HepG2 (cell line): ENCODE measurements at regions not wholly inside any gene's neighbourhood (a gene's known extent, or its start where the extent isn't known, plus 50 kb on each side); places are given as distances from the start of the nearest gene placed in this dataset.

ENCODE experiments used
- ATAC-seq: fragments of 200-7000 bp; cut with Tn5 transposase; 3 replicates; pipeline ENCODE4 v1.9.1; 2020; ENCODE audit warnings: mild to moderate bottlenecking, moderate library complexity
- BruUV-seq: library from RNA; stranded (reverse); fragments of 400-500 nt; replicated peaks from 2 replicates; lab custom pipeline; 2021; lab: Mats Ljungman, UMichigan
- CTCF ChIA-PET: fragments of 300-600 bp; formaldehyde crosslinking; extraction: SDS; loops from one replicate; lab custom pipeline; 2021; ENCODE audit warnings: low total read pairs, inconsistent platforms, low intra/inter-chr PET ratio; lab: Yijun Ruan, JAX
- POLR2A ChIA-PET: fragments of 350-600 bp; sonication (Branson Sonifier 250); formaldehyde crosslinking; loops from one replicate; lab custom pipeline; 2020; ENCODE audit warnings: antibody characterized with exemption, inconsistent platforms; lab: Yijun Ruan, JAX
- DNase-seq: peaks from one replicate; pipeline ENCODE4 v3.0.0-alpha.2; 2015; ENCODE audit warnings: low spot score
- FAIRE-seq: peaks from 3 replicates; lab custom pipeline; 2011; peaks lifted over from hg19 to GRCh38; lab: Jason Lieb, UNC
- H2AFZ ChIP-seq: one replicate; pipeline ENCODE4 v1.6.1; 2011; ENCODE audit warnings: low read length, inconsistent platforms
- H3K27ac ChIP-seq: fragments of 300-600 bp; 3 replicates; pipeline ENCODE4 v1.8.0; 2011; ENCODE audit warnings: mixed run types, mild to moderate bottlenecking, mixed read lengths, low read length, inconsistent platforms; ENCODE audit not compliant: insufficient read depth; ENCODE audit errors: extremely low read length
- H3K27me3 ChIP-seq, 2 experiments: fragments of 200-600 bp in 1 of 2; 2 replicates in 1 of 2; 3 replicates in 1 of 2; pipeline versions ENCODE4 v1.6.0 to v1.8.0; 2011; ENCODE audit warnings: low read length in 2 of 2, mild to moderate bottlenecking in 2 of 2, moderate library complexity in 2 of 2, inconsistent platforms in 1 of 2; ENCODE audit not compliant: insufficient read depth in 2 of 2, control insufficient read depth in 1 of 2
- H3K36me3 ChIP-seq, 2 experiments: fragments of 200-600 bp in 1 of 2; replicated peaks in 1 of 2; 2 replicates in 1 of 2; 3 replicates in 1 of 2; pipeline versions ENCODE4 v1.5.1 to v1.8.0; 2011; ENCODE audit warnings: low read length in 2 of 2, inconsistent platforms in 1 of 2; ENCODE audit not compliant: insufficient read depth in 2 of 2, control insufficient read depth in 1 of 2
- H3K4me1 ChIP-seq: 2 replicates; pipeline ENCODE4 v1.5.1; 2012; ENCODE audit warnings: low read length, inconsistent platforms; ENCODE audit not compliant: insufficient read depth
- H3K4me2 ChIP-seq: 2 replicates; pipeline ENCODE4 v1.6.0; 2011; ENCODE audit warnings: low read depth, low read length, inconsistent platforms
- H3K4me3 ChIP-seq, 3 experiments: fragments of 200-600 bp in 1 of 3; sonication (generic), shearing (Covaris generic) in 1 of 3; replicated peaks in 1 of 3; 2 replicates each; pipeline ENCODE4 v1.5.1; 2011 to 2016; ENCODE audit warnings: low read length in 3 of 3, inconsistent platforms in 2 of 3, low read depth in 2 of 3, mild to moderate bottlenecking in 2 of 3, control low read depth in 1 of 3, mixed read lengths in 1 of 3; ENCODE audit not compliant: insufficient read depth in 1 of 3
- H3K79me2 ChIP-seq: one replicate; pipeline ENCODE4 v1.6.1; 2011; ENCODE audit warnings: low read length, inconsistent platforms; ENCODE audit not compliant: insufficient read depth
- H3K9ac ChIP-seq: 2 replicates; pipeline ENCODE4 v1.6.0; 2011; ENCODE audit warnings: mild to moderate bottlenecking, low read depth, low read length, inconsistent platforms; ENCODE audit not compliant: insufficient read depth
- H3K9me3 ChIP-seq: 2 replicates; pipeline ENCODE4 v1.5.1; 2012; ENCODE audit warnings: mild to moderate bottlenecking, low read length
- H4K20me1 ChIP-seq: 2 replicates; pipeline ENCODE4 v1.6.0; 2011; ENCODE audit warnings: inconsistent platforms, mild to moderate bottlenecking, low read length, moderate library complexity; ENCODE audit not compliant: insufficient read depth
- CEBPG ChIP-seq: IDR thresholded peaks from 2 replicates; pipeline ENCODE4 v1.6.1; 2016
- MAFF ChIP-seq: IDR thresholded peaks from 2 replicates; pipeline ENCODE4 v1.6.1; 2011; ENCODE audit warnings: low read depth, low read length, improper control_type of control experiment
- MAFK ChIP-seq, 2 experiments: IDR thresholded peaks in 1 of 2; conservative IDR thresholded peaks in 1 of 2; 2 replicates each; pipeline ENCODE4 v1.6.1; 2011; ENCODE audit warnings: improper control_type of control experiment in 2 of 2, low read length in 2 of 2
- MTF1 ChIP-seq: sonication (generic); formaldehyde crosslinking; IDR thresholded peaks from 2 replicates; pipeline ENCODE4 v1.5.0; 2020; ENCODE audit warnings: missing genetic modification reagents
- POLR2AphosphoS5 ChIP-seq: IDR thresholded peaks from 2 replicates; pipeline ENCODE4 v1.6.1; 2012; ENCODE audit warnings: low read depth, low read length
- ZNF232 ChIP-seq: sonication (generic); formaldehyde crosslinking; IDR thresholded peaks from 2 replicates; pipeline ENCODE4 v1.4.0; 2020; ENCODE audit warnings: missing genetic modification reagents, borderline replicate concordance
- ZNF639 ChIP-seq: conservative IDR thresholded peaks from 2 replicates; pipeline ENCODE4 v1.6.1; 2018; ENCODE audit warnings: missing genetic modification reagents
- ZNF646 ChIP-seq: sonication (generic); formaldehyde crosslinking; IDR thresholded peaks from 2 replicates; pipeline ENCODE4 v1.9.0; 2021; ENCODE audit warnings: mild to moderate bottlenecking, missing genetic modification reagents
- ZNF766 ChIP-seq: sonication (generic); formaldehyde crosslinking; IDR thresholded peaks from 2 replicates; pipeline ENCODE4 v1.5.0; 2020; ENCODE audit warnings: missing genetic modification reagents, borderline replicate concordance
- WGBS: methylation state at CpG from one replicate; pipeline ENCODE4 v1.1.6; 2017; ENCODE audit warnings: low lambda C conversion rate; 5-methylcytosine and 5-hydroxymethylcytosine counted together
- in situ Hi-C: cut with HindIII; loops from 2 replicates; pipeline ENCODE4 v1.10.0; 2017; ENCODE audit warnings: low pct_unique_long_range_greater_than_20kb; ENCODE audit not compliant: extremely low pct_ligation_motif_present
- intact Hi-C: fragments of 100-400 bp; cut with micrococcal nuclease; formaldehyde crosslinking; loops from one replicate; pipeline ENCODE4 v1.10.0; 2022; ENCODE audit not compliant: unreplicated experiment

- Histone ChIP-seq H3K27ac (no peak overlapping the region), H3K4me1 (no peaks in the 10 kb centered on the region), H3K9me3 (no peaks in the 10 kb centered on the region), H3K36me3 (no peaks in the 10 kb centered on the region), H3K4me3 (no peak overlapping the region), H3K79me2 (no peaks in the 10 kb centered on the region), H3K27me3 (no peaks in the 10 kb centered on the region; a peak in 1 of 5 replicates), H2AFZ (no peak overlapping the region), H4K20me1 (no peaks in the 10 kb centered on the region), H3K9ac (no peak overlapping the region), H3K4me2 (no peak overlapping the region)
- ChIA-PET POLR2A (interaction anchor here (0.6 kb wide), 1 partner anchor 583 kb away, joined by 5 read pairs; no protein-coding TSS in a partner anchor), CTCF (no interaction called here)
- TF ChIP-seq MAFF = peak; percentile 58
- no peak for TF ChIP-seq ZNF639 (CRISPR knock-in tag)
- no peak for TF ChIP-seq POLR2AphosphoS5
- TF ChIP-seq MAFK (conservative IDR thresholded peaks at IDR 0.05 in 1 of 2, IDR thresholded peaks at IDR 0.05 in 1 of 2; ENCODE audit: low read length in 2 of 2) = peak; percentile 67 to 71
- no TSS peak for BruUV-seq
- ATAC-seq = 0 out of 3 replicates have a peak, but pooled peaks have one; percentile 30
- no peak for DNase-seq
- FAIRE-seq = no peak
- intact Hi-C loops (no loop called here), in situ Hi-C loops (no loop called here)
- 27% methylated on average over 7 of the region's 7 CpGs for WGBS
Measured at GRCh38 chr6:134636186-134636799, 313.6 kb downstream of the ALDH8A1 start.

GRCh38 chr6:134634966-134635365, 314.9 kb downstream of the ALDH8A1 start:
- FAIRE-seq (no peak), DNase-seq (no peak), ATAC-seq (no peak)
- Histone ChIP-seq H3K4me1 (no peaks in the 10 kb centered on the region), H3K27ac (no peak overlapping the region), H3K4me3 (no peak overlapping the region), H3K27me3 (peaks cover 0 to 2% of the 10 kb centered on the region in 2 experiments; a peak in 2 of 5 replicates), H3K79me2 (no peaks in the 10 kb centered on the region), H4K20me1 (no peaks in the 10 kb centered on the region), H2AFZ (no peak overlapping the region), H3K9ac (no peak overlapping the region), H3K9me3 (no peaks in the 10 kb centered on the region), H3K36me3 (no peaks in the 10 kb centered on the region), H3K4me2 (no peak overlapping the region)
- 4% methylated on average over 3 of the region's 3 CpGs for WGBS
- BruUV-seq = no TSS peak
- POLR2A ChIA-PET = no interaction called here
- in situ Hi-C loops = no loop called here
- intact Hi-C loops = no loop called here
- CTCF ChIA-PET = no interaction called here
- no peak for TF ChIP-seq MTF1 (CRISPR knock-in tag)
- TF ChIP-seq ZNF232 = no peak
- TF ChIP-seq CEBPG (CRISPR knock-in tag) = no peak
- no peak for TF ChIP-seq ZNF766 (CRISPR knock-in tag)
- TF ChIP-seq ZNF646 = no peak
